B cell (primary cell): ENCODE measurements at regions not wholly inside any gene's neighbourhood (a gene's known extent, or its start where the extent isn't known, plus 50 kb on each side); places are given as distances from the start of the nearest gene placed in this dataset.

ENCODE experiments used
- EZH2 ChIP-seq: IDR thresholded peaks from 2 replicates; pipeline ENCODE4 v1.6.1; 2012; ENCODE audit warnings: borderline replicate concordance, low read depth, mild to moderate bottlenecking, moderate library complexity, low read length; ENCODE audit not compliant: insufficient read depth, poor library complexity, severe bottlenecking
- TF ChIP-seq, protein P1 (sequence below): fragments of 200-600 bp; IDR thresholded peaks from one replicate; pipeline ENCODE4 v1.8.0; 2022; ENCODE audit warnings: antibody characterized with exemption, mild to moderate bottlenecking

DNA sequence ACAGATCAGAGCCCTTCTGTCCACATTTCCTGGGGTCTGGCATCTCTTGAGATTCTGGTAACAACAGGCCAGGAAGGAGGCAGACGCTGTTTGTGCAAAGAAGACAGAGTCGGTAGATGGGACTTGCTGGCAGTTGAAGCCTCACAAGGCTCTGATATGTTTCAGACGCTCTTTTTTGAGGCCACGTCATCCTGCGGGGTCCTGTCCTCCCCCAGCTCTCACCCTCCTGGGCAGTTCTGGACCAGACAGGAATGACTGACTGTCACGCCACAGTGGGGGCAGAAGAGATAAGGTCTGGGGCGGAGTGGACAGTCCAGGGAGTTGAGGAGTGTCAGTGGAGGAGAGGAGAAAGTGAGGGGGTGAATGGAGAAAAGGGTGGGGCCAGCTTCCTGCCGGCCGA, 87.1 kb upstream of the SULF2 start:
- TF ChIP-seq, protein P1, sequence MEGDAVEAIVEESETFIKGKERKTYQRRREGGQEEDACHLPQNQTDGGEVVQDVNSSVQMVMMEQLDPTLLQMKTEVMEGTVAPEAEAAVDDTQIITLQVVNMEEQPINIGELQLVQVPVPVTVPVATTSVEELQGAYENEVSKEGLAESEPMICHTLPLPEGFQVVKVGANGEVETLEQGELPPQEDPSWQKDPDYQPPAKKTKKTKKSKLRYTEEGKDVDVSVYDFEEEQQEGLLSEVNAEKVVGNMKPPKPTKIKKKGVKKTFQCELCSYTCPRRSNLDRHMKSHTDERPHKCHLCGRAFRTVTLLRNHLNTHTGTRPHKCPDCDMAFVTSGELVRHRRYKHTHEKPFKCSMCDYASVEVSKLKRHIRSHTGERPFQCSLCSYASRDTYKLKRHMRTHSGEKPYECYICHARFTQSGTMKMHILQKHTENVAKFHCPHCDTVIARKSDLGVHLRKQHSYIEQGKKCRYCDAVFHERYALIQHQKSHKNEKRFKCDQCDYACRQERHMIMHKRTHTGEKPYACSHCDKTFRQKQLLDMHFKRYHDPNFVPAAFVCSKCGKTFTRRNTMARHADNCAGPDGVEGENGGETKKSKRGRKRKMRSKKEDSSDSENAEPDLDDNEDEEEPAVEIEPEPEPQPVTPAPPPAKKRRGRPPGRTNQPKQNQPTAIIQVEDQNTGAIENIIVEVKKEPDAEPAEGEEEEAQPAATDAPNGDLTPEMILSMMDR: no peak
- no peak for TF ChIP-seq EZH2
